MM.1S (cell line): ENCODE measurements at regions not wholly inside any gene's neighbourhood (a gene's known extent, or its start where the extent isn't known, plus 50 kb on each side); places are given as distances from the start of the nearest gene placed in this dataset.

ENCODE experiments used
- DNase-seq: peaks from one replicate; pipeline ENCODE4 v3.0.0-alpha.2; 2015
- H2AFZ ChIP-seq: fragments of 300-600 bp; sonication (generic); 2 replicates; pipeline ENCODE4 v1.6.0; 2016; ENCODE audit warnings: antibody characterized with exemption, low read length
- H3F3A ChIP-seq: fragments of 300-600 bp; sonication (generic); 2 replicates; pipeline ENCODE4 v1.6.1; 2016; ENCODE audit warnings: mild to moderate bottlenecking, antibody characterized with exemption, low read length, moderate library complexity, mixed read lengths; ENCODE audit not compliant: insufficient read depth
- H3K27ac ChIP-seq: fragments of 300-600 bp; sonication (generic); 2 replicates; pipeline ENCODE4 v1.5.1; 2016; ENCODE audit warnings: mild to moderate bottlenecking, low read length
- H3K27me3 ChIP-seq: fragments of 300-600 bp; sonication (generic); replicated peaks from 2 replicates; pipeline ENCODE4 v1.6.0; 2016; ENCODE audit warnings: low read length; ENCODE audit not compliant: insufficient read depth
- H3K36me3 ChIP-seq: fragments of 300-600 bp; sonication (generic); replicated peaks from 2 replicates; pipeline ENCODE4 v1.6.1; 2016; ENCODE audit warnings: mild to moderate bottlenecking, low read length, mixed read lengths; ENCODE audit not compliant: insufficient read depth
- H3K4me1 ChIP-seq: fragments of 300-600 bp; sonication (generic); 2 replicates; pipeline ENCODE4 v1.6.1; 2016; ENCODE audit warnings: low read length, mixed read lengths
- H3K4me2 ChIP-seq: fragments of 300-600 bp; sonication (generic); 2 replicates; pipeline ENCODE4 v1.6.0; 2016; ENCODE audit warnings: low read depth, low read length
- H3K4me3 ChIP-seq: fragments of 300-600 bp; sonication (generic); 2 replicates; pipeline ENCODE4 v1.5.1; 2016; ENCODE audit warnings: low read length, mixed read lengths
- H3K79me2 ChIP-seq: fragments of 300-600 bp; sonication (generic); 2 replicates; pipeline ENCODE4 v1.6.1; 2016; ENCODE audit warnings: mixed run types, low read length, mixed read lengths
- H3K9ac ChIP-seq: fragments of 300-600 bp; sonication (generic); 2 replicates; pipeline ENCODE4 v1.6.1; 2016; ENCODE audit warnings: low read length, mixed read lengths
- H3K9me2 ChIP-seq: fragments of 300-600 bp; sonication (generic); replicated peaks from 2 replicates; pipeline ENCODE4 v1.6.1; 2016; ENCODE audit warnings: mild to moderate bottlenecking, low read length, mixed read lengths; ENCODE audit not compliant: insufficient read depth
- H3K9me3 ChIP-seq: fragments of 300-600 bp; sonication (generic); replicated peaks from 2 replicates; pipeline ENCODE4 v1.6.1; 2016; ENCODE audit warnings: mild to moderate bottlenecking, low read length, mixed read lengths; ENCODE audit not compliant: insufficient read depth
- H4K20me1 ChIP-seq: fragments of 300-600 bp; sonication (generic); 2 replicates; pipeline ENCODE4 v1.6.1; 2016; ENCODE audit warnings: mild to moderate bottlenecking, low read length, moderate library complexity, mixed read lengths; ENCODE audit not compliant: insufficient read depth
- CTCF ChIP-seq: fragments of 300-600 bp; sonication (generic); IDR thresholded peaks from 2 replicates; pipeline ENCODE4 v1.5.1; 2016; ENCODE audit warnings: antibody characterized with exemption, low read length, mixed read lengths
- EZH2 ChIP-seq: fragments of 300-600 bp; sonication (generic); optimal IDR thresholded peaks from 2 replicates; pipeline ENCODE3; 2017; ENCODE audit warnings: low read depth, mild to moderate bottlenecking, antibody characterized with exemption, low read length, mixed read lengths
- EZH2phosphoT487 ChIP-seq: fragments of 300-600 bp; sonication (generic); IDR thresholded peaks from 2 replicates; pipeline ENCODE4 v1.6.1; 2018; ENCODE audit warnings: antibody characterized with exemption, low read length

GRCh38 chr3:147231111-147231510 is 175.2 kb downstream of the ZIC4 start:
- Histone ChIP-seq H3K4me3 (no peak overlapping the region), H3F3A (no peaks in the 10 kb centered on the region), H3K9me3 (no peaks in the 10 kb centered on the region), H3K36me3 (no peaks in the 10 kb centered on the region), H3K4me2 (no peak overlapping the region), H2AFZ (no peak overlapping the region), H3K9ac (no peak overlapping the region), H3K27me3 (no peaks in the 10 kb centered on the region), H4K20me1 (no peaks in the 10 kb centered on the region), H3K27ac (no peak overlapping the region), H3K4me1 (no peaks in the 10 kb centered on the region), H3K79me2 (no peaks in the 10 kb centered on the region), H3K9me2 (no peaks in the 10 kb centered on the region)
- no peak for DNase-seq
- no peak for TF ChIP-seq EZH2
- TF ChIP-seq EZH2phosphoT487, result no peak
- TF ChIP-seq CTCF, result no peak

- no peak overlapping the region for H2AFZ ChIP-seq
- H3K4me1 ChIP-seq, result 0 out of 2 replicates have a peak, but pooled peaks cover 5% of the 10 kb centered on the region
- H3K27ac ChIP-seq, result no peak overlapping the region
- no peaks in the 10 kb centered on the region for H3F3A ChIP-seq
- no peaks in the 10 kb centered on the region for H3K9me2 ChIP-seq
- no peak overlapping the region for H3K9ac ChIP-seq
- no peaks in the 10 kb centered on the region for H3K9me3 ChIP-seq
- no peak overlapping the region for H3K4me2 ChIP-seq
- no peaks in the 10 kb centered on the region for H4K20me1 ChIP-seq
- no peak overlapping the region for H3K4me3 ChIP-seq
- no peaks in the 10 kb centered on the region for H3K36me3 ChIP-seq
- H3K79me2 ChIP-seq, result no peaks in the 10 kb centered on the region
- DNase-seq, result no peak
- TF ChIP-seq EZH2phosphoT487, result no peak
- TF ChIP-seq CTCF, result no peak
- TF ChIP-seq EZH2, result no peak
- no peaks in the 10 kb centered on the region for H3K27me3 ChIP-seq
Observed at GRCh38 chr3:147222291-147222690, 184.1 kb downstream of the ZIC4 start.

GRCh38 chr3:147218965-147219364 is 187.4 kb downstream of the ZIC4 start:
- DNase-seq, result no peak
- Histone ChIP-seq H3K79me2 (no peaks in the 10 kb centered on the region), H3K4me1 (0 out of 2 replicates have a peak, but pooled peaks cover 5% of the 10 kb centered on the region), H2AFZ (no peak overlapping the region), H3K27me3 (no peaks in the 10 kb centered on the region), H3K9me3 (no peaks in the 10 kb centered on the region), H3K4me2 (no peak overlapping the region), H4K20me1 (no peaks in the 10 kb centered on the region), H3K9me2 (no peaks in the 10 kb centered on the region), H3K4me3 (no peak overlapping the region), H3K9ac (no peak overlapping the region), H3K27ac (no peak overlapping the region), H3K36me3 (no peaks in the 10 kb centered on the region), H3F3A (no peaks in the 10 kb centered on the region)
- TF ChIP-seq EZH2, result no peak
- TF ChIP-seq CTCF, result no peak
- TF ChIP-seq EZH2phosphoT487, result no peak
